ENCODE measurements at regions not wholly inside any gene's neighbourhood (a gene's known extent, or its start where the extent isn't known, plus 50 kb on each side); places are given as distances from the start of the nearest gene placed in this dataset.

DNA sequence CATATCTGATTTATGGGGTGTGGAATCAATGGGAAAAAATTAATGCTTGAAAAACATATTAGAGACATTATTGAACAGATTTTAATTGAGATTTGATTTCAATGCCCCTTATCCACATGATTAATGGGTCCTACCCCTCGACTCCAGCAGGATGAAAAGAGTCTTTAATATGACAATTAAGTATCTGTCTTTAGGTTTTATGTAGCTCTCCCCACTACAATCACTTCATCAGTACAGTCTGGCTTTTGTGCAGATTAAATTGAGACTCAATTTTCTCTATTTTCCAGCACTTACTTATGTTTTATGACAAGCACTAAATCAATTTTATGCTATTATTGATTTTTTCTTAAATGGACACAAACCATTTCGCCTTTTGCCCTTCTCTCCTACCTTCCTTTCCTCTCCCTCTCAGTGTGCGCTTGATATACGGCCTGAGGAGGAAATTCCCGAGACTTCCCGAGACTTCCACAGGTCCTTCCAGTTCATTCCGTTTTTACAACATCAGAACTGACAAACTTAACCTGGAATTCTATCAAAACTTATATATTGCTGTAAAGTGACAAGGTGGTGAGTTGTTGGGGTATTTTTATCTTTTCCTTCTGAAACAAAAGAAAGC, 555.1 kb upstream of the SALL3 start:
- H3K4me1 ChIP-seq = no peaks in the 10 kb centered on the region
- peaks cover 0 to 2% of the 10 kb centered on the region in 2 donors for H3K27me3 ChIP-seq
- TF ChIP-seq, protein P1, sequence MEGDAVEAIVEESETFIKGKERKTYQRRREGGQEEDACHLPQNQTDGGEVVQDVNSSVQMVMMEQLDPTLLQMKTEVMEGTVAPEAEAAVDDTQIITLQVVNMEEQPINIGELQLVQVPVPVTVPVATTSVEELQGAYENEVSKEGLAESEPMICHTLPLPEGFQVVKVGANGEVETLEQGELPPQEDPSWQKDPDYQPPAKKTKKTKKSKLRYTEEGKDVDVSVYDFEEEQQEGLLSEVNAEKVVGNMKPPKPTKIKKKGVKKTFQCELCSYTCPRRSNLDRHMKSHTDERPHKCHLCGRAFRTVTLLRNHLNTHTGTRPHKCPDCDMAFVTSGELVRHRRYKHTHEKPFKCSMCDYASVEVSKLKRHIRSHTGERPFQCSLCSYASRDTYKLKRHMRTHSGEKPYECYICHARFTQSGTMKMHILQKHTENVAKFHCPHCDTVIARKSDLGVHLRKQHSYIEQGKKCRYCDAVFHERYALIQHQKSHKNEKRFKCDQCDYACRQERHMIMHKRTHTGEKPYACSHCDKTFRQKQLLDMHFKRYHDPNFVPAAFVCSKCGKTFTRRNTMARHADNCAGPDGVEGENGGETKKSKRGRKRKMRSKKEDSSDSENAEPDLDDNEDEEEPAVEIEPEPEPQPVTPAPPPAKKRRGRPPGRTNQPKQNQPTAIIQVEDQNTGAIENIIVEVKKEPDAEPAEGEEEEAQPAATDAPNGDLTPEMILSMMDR (IDR thresholded peaks at IDR 0.05) = no peak
- no peaks in the 10 kb centered on the region for H3K36me3 ChIP-seq
- no peaks in the 10 kb centered on the region for H3K9me3 ChIP-seq
- H3K27ac ChIP-seq = no peak overlapping the region
- DNase-seq = no peak
- intact Hi-C loops (cut with DNase I; ENCODE audit: low total_unique reads) = no loop called here
- H3K4me3 ChIP-seq = no peak overlapping the region

DNA sequence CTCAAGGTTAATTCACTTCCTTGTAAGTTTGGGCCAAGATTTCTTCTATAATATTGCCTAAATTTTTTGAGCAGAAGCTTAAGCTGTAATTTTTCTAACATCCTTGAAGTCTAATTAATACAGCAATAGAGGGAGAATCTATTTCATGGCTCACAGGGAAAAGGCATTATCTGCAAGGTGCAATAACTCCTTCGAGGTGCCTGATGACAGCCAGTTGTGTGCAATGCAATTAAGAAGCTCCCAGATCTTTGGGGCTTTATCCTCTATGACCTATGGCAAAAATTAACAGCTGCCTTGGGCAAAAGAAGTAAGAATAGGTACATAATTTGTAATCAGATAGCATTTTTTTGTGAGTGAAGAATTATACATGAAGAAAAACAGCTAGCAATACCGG, 554.6 kb upstream of the SALL3 start:
- intact Hi-C loops (cut with DNase I; ENCODE audit: low total_unique reads) = no loop called here
- Histone ChIP-seq H3K4me1 (no peaks in the 10 kb centered on the region), H3K4me3 (no peak overlapping the region), H3K36me3 (no peaks in the 10 kb centered on the region), H3K27ac (no peak overlapping the region), H3K9me3 (no peaks in the 10 kb centered on the region), H3K27me3 (peaks cover 0 to 5% of the 10 kb centered on the region in 2 donors)
- TF ChIP-seq, protein P1 (IDR thresholded peaks at IDR 0.05) = no peak
- no peak for DNase-seq

DNA sequence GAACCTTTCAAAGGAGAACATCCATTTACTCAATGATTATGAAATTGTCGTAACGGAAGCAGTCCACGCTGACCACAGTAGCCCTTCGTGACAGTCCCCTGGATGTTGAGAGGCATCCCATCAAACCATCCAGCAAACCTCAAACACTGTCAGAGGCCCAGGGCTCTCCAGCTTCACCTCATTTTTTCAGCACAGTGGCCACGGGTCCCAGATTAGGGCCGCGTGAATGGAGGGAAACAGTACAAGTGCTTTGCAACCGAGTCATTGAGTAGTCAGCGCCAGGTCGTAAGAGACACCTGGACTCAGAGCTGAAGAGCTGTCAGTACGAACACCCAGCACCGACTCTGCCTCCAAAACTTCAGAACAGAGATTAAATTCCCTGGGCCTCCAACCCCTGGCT, 552.5 kb upstream of the SALL3 start:
- Histone ChIP-seq H3K27me3 (peaks cover 0 to 3% of the 10 kb centered on the region in 2 donors), H3K9me3 (peaks cover 0 to under 1% (median 0%) of the 10 kb centered on the region in 3 donors), H3K4me3 (no peak overlapping the region), H3K4me1 (no peaks in the 10 kb centered on the region), H3K27ac (no peak overlapping the region), H3K36me3 (no peaks in the 10 kb centered on the region)
- TF ChIP-seq, protein P1 (IDR thresholded peaks at IDR 0.05) = no peak
- intact Hi-C loops (cut with DNase I; ENCODE audit: low total_unique reads) = no loop called here
- no peak for DNase-seq

DNA sequence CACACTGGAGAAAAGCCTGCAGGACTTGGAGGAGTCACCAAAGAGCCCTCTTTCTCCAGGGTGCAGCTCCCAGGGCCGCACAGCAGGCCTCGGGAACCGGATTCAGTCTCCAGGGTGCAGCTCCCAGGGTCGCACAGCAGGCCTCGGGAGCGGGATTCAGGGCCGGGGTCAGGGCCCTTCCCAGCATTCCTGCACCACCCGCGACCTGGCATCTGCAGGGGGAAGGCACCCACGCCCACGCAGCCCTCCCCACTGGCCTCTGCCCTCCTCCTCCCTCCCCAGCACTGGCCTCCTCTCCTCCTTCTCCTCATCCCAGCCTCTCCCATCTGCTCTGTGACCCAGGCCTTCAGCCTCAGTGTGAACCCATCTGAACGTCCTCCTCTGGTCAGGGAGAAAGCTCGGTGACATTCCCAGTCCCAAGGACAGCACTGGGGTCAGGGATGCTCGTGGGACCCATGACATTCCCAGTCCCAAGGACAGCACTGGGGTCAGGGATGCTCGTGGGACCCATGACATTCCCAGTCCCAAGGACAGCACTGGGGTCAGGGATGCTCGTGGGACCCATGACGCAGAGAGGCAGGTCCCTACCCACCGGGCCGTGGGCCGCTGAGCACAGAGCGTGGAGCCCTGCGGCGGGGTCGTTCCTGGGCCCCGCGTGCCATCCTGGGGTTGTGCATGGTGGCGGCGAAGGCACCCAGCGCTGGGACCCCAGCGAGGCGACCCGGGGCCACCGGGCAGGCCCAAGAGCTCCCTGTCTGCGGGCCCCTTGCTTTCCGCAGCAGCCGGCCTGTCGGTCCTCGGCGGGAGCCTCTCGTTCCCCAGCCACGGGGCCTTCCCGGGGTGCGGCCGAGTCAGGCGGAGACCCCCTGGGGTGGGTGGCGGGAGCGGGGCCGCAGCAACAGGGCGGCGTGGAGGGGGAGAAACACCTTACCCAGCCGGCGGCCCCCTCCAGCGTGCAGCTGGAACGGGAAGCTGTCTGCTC, 550.2 kb upstream of the SALL3 start:
- Histone ChIP-seq H3K27me3 (peaks cover 0 to 3% of the 10 kb centered on the region in 2 donors), H3K36me3 (no peaks in the 10 kb centered on the region), H3K4me3 (no peak overlapping the region), H3K4me1 (no peaks in the 10 kb centered on the region), H3K9me3 (peaks cover 0 to 3% (median 0%) of the 10 kb centered on the region in 3 donors), H3K27ac (no peak overlapping the region)
- TF ChIP-seq, protein P1 (IDR thresholded peaks at IDR 0.05) = no peak
- intact Hi-C loops (cut with DNase I; ENCODE audit: low total_unique reads) = no loop called here
- DNase-seq = no peak

DNA sequence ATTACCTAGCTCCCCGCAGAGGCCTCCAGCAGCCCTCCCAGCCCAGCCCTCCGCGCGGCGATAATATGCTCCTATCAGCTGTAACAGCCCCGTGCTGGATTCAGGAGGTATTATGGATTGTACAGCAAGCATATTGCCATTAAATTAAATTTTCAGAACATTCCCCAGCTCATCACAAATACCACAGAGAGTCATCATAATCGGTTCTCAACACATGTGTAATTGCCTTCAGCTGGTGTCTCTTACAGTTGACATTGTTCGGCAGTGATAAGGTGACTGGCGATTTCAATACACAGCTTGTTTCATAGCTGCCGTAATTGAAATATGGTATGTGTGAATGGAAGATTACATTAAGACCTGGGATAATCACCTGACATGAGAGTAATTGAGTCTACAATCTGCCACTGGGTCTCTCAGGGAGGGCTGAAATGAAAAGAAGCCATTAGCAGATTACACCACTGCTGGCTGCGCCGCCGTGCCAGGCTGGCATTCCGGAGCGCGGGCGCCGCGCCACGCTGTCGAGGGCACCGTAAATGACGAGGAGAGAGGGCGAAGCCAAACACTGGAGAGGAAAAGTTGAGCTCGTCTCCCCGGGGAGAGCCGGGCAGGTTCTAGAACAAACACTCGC, 549.4 kb upstream of the SALL3 start:
- Histone ChIP-seq H3K4me1 (no peaks in the 10 kb centered on the region), H3K9me3 (peaks cover 0 to 3% (median 0%) of the 10 kb centered on the region in 3 donors), H3K27ac (no peak overlapping the region), H3K27me3 (peaks cover 0 to 3% of the 10 kb centered on the region in 2 donors), H3K4me3 (no peak overlapping the region), H3K36me3 (no peaks in the 10 kb centered on the region)
- intact Hi-C loops (cut with DNase I; ENCODE audit: low total_unique reads) = no loop called here
- TF ChIP-seq, protein P1 (IDR thresholded peaks at IDR 0.05) = no peak
- no peak for DNase-seq
